ENCODE measurements at regions not wholly inside any gene's neighbourhood (a gene's known extent, or its start where the extent isn't known, plus 50 kb on each side); places are given as distances from the start of the nearest gene placed in this dataset.
"Not testable (repeated sequence)": the region's sequence is repeated elsewhere in the genome, so short reads cannot be mapped to it uniquely, and the experiment has no call there.

- DNase-seq = no peak
Measured at GRCh38 chr2:118604811-118605210, 242.6 kb downstream of the EN1 start.

- DNase-seq = no peak
Measured at GRCh38 chr2:118604371-118604770, 243.1 kb downstream of the EN1 start.

- DNase-seq = no peak
Measured at GRCh38 chr2:118599141-118599540, 248.3 kb downstream of the EN1 start.

- DNase-seq = no peak
Measured at GRCh38 chr2:118596620-118597019, 250.8 kb downstream of the EN1 start.

- no peak for DNase-seq
Measured at GRCh38 chr2:118593257-118593656, 254.2 kb downstream of the EN1 start.

GRCh38 chr2:118591223-118591622, 256.2 kb downstream of the EN1 start:
- no peak for DNase-seq

GRCh38 chr2:118589721-118590120, 257.7 kb downstream of the EN1 start:
- DNase-seq = no peak

GRCh38 chr2:118588850-118589249, 258.6 kb downstream of the EN1 start:
- no peak for DNase-seq

- no peak for DNase-seq
Measured at GRCh38 chr2:118586312-118586711, 261.1 kb downstream of the EN1 start.

GRCh38 chr2:118584877-118585276, 262.6 kb downstream of the EN1 start:
- no peak for DNase-seq

GRCh38 chr2:118584062-118584749, 263.2 kb downstream of the EN1 start:
- no peak for DNase-seq

- DNase-seq = no peak
Measured at GRCh38 chr2:118582058-118582457, 265.4 kb downstream of the EN1 start.

- DNase-seq = no peak
Measured at GRCh38 chr2:118580651-118581050, 266.8 kb downstream of the EN1 start.

GRCh38 chr2:118580107-118580506, 267.3 kb downstream of the EN1 start:
- no peak for DNase-seq

GRCh38 chr2:118577202-118577601, 270.2 kb downstream of the EN1 start:
- DNase-seq = no peak

GRCh38 chr2:118576109-118576855, 271.2 kb downstream of the EN1 start:
- DNase-seq = no peak

- not testable (repeated sequence) for DNase-seq
Measured at GRCh38 chr2:118572380-118572779, 275.1 kb downstream of the EN1 start.

GRCh38 chr2:118569876-118570535, 277.4 kb downstream of the EN1 start:
- DNase-seq = no peak

- no peak for DNase-seq
Measured at GRCh38 chr2:118568700-118569099, 278.7 kb downstream of the EN1 start.

- DNase-seq = no peak
Measured at GRCh38 chr2:118565786-118566540, 281.5 kb downstream of the EN1 start.

GRCh38 chr2:118565301-118565700, 282.1 kb downstream of the EN1 start:
- no peak for DNase-seq

GRCh38 chr2:118562144-118562543, 285.3 kb downstream of the EN1 start:
- no peak for DNase-seq

- DNase-seq = no peak
Measured at GRCh38 chr2:118558846-118559245, 288.6 kb downstream of the EN1 start.

All from COR-L47 (cell line).